NCI-H1694 (cell line): ENCODE measurements at regions not wholly inside any gene's neighbourhood (a gene's known extent, or its start where the extent isn't known, plus 50 kb on each side); places are given as distances from the start of the nearest gene placed in this dataset.

ENCODE experiments used
- DNase-seq: peaks from one replicate; lab custom pipeline; 2025; lab: John Stamatoyannopoulos, UW

DNA sequence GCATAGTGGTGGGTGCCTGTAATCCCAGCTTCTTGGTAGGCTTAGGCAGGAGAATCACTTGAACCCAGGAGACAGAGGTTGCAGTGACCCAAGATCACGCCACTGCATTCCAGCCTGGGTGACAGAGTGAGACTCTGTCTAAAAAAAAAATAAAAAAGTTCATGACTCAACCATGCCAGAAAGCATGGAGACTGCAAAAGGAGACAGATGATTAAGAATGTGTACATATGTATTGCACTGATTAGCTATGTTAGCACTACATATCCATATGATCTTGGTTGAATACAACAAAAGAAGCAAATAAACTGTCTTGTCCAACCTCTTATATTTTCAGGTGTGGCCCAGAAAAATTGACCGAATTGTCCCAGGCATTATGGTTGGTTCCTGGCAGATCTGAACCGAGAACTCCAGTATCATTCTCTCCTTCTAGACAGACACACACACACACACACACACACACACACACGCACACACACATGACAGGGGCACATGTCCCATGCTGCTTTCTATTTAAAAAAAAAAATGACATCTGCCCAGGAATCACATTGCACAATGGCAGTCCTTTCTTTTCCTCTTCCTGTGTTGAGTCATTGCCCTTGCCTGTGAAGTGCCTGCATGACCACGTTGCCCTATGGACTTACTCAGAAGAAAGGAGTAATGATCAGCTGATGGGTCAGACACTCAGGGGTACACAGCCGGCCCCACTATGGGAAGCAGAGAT, 65.6 kb downstream of the MYCN start:
- no peak for DNase-seq

GRCh38 chr2:16005389-16005788, 65.0 kb downstream of the MYCN start:
- no peak for DNase-seq

DNA sequence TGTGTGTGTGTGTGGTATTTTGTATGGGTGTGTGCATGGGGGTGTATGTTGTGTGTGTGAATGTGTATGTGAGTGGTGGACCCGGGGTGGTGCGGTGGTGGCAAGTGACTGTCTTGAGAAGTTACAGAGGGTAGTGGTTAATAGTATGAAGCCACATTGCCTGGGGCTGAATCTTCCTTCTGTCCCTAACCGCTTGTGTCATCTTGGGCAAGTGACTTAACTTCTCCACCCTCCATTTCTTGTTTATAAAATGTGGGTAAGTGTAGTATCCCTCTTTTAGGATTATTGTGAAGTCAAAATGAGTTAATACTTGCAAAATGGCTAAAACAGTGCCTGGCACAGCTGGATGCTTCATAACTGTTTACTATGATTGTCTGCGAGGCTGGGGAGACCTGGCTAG, 63.5 kb downstream of the MYCN start:
- no peak for DNase-seq

GRCh38 chr2:16003152-16003551, 62.8 kb downstream of the MYCN start:
- DNase-seq = no peak

DNA sequence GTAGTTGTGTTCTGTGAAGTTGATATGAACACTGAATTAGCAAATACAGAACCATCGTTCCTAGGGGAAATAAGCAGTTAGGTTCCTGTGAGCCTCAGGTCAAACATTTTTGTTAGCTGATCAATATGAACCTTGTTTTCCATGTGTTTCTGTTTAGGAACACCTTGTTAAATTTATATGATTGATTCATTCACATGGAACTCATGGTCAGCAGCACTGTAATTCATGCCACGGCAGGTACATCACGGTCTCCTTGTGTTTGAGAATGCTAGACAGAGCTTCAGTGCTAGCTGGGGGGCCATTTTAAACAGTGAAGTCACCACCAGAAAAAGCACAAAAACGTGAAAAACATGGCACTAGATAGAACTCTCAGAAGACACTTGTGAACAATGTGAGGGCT, 62.2 kb downstream of the MYCN start:
- DNase-seq = no peak

GRCh38 chr2:16002144-16002543, 61.8 kb downstream of the MYCN start:
- DNase-seq = no peak

GRCh38 chr2:16000642-16001041, 60.3 kb downstream of the MYCN start:
- no peak for DNase-seq

GRCh38 chr2:15999596-16000469, 59.5 kb downstream of the MYCN start:
- no peak for DNase-seq

DNA sequence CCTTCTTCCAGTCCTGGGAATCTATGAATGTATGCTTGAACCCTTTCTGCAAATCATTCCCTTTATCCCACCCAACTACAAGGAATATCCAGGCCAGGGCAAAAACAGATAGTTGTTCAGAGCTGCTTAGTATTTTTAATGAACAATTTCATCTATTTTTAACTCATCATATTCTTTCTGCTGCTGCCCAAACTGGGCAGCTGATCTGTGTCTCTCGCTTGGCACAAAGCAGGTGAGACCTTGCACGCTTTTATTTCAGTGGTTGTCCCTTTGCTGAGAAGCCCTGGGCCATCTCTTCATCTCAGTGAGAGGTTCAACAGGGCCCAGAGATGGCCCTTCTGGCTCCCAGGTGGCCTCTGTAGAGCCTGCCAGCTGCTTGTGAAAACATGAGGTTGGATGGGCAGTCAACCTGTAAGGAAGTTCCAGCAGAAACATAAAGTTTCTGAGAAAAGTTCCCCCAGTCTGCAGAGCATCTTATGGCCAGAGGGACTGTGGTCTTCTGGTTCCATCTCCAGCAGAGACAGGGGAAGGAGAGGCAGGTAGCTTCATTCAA, 57.5 kb downstream of the MYCN start:
- no peak for DNase-seq

DNA sequence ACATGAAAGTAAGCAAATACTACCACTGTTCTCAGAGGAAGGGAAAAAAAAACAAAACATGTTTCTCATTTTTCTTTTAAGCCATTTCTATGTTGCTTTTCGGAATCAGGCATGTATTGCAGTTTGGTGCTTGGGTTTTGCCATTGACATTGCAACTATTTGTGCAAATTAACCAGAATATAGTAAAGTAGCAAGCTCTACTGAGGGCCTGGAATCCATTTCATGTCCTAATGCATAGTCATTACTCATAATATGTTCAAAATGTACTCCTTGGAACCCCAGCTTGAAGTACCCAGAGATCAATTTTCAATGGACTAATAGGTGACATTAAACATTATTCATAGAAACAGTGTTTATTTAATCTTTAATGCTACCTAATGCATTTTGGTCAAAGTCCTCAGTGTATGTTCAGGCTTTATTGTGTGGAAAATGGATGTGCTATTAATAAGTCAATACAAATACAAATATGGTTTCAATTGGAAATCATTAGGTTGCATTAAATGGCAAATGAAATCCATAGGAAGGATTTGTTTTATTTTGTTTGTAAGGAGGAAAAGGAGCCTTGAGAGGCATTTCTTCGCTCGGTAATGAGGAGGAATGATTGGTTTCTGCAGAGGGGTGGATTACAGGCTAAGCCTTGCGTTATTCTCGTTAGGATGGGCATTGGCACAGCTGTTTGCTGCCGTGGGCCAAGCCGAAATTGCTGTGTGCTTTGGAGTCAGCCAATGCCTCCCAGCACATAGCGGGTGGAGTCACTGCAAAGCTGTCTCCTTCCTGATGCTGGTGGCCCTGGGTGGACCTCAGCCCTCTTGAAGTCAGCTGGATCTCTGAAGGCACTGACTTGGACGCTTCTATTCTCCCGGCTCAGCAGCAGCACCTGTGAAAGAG, 56.4 kb downstream of the MYCN start:
- DNase-seq = no peak
